Ishikawa (cell line): ENCODE measurements at regions not wholly inside any gene's neighbourhood (a gene's known extent, or its start where the extent isn't known, plus 50 kb on each side); places are given as distances from the start of the nearest gene placed in this dataset.

Experiments used
- CEBPB ChIP-seq: IDR thresholded peaks from 2 replicates; pipeline ENCODE4 v1.6.1; 2012
- CREB1 ChIP-seq: IDR thresholded peaks from 2 replicates; pipeline ENCODE4 v1.6.1; 2012; ENCODE audit warnings: low read depth
- EGR1 ChIP-seq: IDR thresholded peaks from 2 replicates; pipeline ENCODE4 v1.6.1; 2012
- EP300 ChIP-seq: IDR thresholded peaks from 2 replicates; pipeline ENCODE4 v1.6.1; 2012; ENCODE audit warnings: borderline replicate concordance
- FOXM1 ChIP-seq: IDR thresholded peaks from 2 replicates; pipeline ENCODE4 v1.6.1; 2012; ENCODE audit warnings: low read depth, borderline replicate concordance
- NFIC ChIP-seq: IDR thresholded peaks from 2 replicates; pipeline ENCODE4 v1.6.1; 2012
- RAD21 ChIP-seq: IDR thresholded peaks from 2 replicates; pipeline ENCODE4 v1.6.1; 2012; ENCODE audit warnings: low read depth
- TAF1 ChIP-seq: IDR thresholded peaks from 2 replicates; pipeline ENCODE4 v1.6.1; 2012; ENCODE audit warnings: low read depth, mild to moderate bottlenecking
- TCF12 ChIP-seq: IDR thresholded peaks from 2 replicates; pipeline ENCODE4 v1.6.1; 2012; ENCODE audit warnings: low read depth
- TEAD4 ChIP-seq: IDR thresholded peaks from 2 replicates; pipeline ENCODE4 v1.6.1; 2012
- YY1 ChIP-seq: IDR thresholded peaks from 2 replicates; pipeline ENCODE4 v1.6.1; 2012; ENCODE audit warnings: low read depth
- ZBTB7A ChIP-seq: IDR thresholded peaks from 2 replicates; pipeline ENCODE4 v1.6.1; 2012; ENCODE audit warnings: low read depth
- TF ChIP-seq, protein P1 (sequence below): IDR thresholded peaks from 2 replicates; pipeline ENCODE4 v1.6.1; 2012
- TF ChIP-seq, protein P2 (sequence below): IDR thresholded peaks from 2 replicates; pipeline ENCODE4 v1.6.1; 2012; ENCODE audit warnings: low read depth, mild to moderate bottlenecking
- TF ChIP-seq, protein P3 (sequence below): IDR thresholded peaks from 2 replicates; pipeline ENCODE4 v1.6.1; 2012

DNA sequence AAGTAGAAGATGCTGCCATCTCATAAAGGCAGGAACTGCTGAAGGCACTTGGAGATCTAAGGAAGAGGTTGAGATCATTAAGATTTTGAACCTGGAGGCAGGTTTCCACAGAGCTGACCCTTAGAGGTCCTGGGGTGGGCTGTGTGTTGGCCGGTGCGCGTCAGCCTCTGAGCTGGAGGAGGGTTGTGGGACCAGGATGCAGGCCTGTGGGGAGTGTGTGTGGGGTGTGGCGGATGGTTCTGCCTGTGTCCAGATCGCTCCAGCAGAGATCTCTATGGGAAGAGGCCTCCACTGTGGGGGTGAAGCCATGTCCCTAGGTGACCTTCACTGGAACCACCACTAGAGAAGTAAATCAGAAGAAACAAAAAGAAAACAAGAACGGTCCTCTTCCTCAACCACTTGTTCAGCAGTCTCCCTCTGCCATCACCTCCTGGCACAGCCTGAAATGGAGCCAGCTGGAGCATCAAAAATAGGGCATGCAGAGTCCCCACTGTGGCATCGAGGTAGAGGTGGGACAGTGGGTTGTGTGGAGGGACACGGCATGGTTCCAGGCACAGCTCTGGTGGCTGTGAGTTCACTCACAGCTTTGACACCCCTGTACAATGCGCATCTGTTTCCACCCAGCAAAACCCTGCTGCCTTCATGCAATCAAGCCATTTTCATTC, 453.8 kb downstream of the TCERG1L start:
- TF ChIP-seq CEBPB: no peak
- TF ChIP-seq EP300: no peak
- TF ChIP-seq TEAD4: no peak
- TF ChIP-seq, protein P1, sequence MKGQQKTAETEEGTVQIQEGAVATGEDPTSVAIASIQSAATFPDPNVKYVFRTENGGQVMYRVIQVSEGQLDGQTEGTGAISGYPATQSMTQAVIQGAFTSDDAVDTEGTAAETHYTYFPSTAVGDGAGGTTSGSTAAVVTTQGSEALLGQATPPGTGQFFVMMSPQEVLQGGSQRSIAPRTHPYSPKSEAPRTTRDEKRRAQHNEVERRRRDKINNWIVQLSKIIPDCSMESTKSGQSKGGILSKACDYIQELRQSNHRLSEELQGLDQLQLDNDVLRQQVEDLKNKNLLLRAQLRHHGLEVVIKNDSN: no peak
- TF ChIP-seq, protein P2, sequence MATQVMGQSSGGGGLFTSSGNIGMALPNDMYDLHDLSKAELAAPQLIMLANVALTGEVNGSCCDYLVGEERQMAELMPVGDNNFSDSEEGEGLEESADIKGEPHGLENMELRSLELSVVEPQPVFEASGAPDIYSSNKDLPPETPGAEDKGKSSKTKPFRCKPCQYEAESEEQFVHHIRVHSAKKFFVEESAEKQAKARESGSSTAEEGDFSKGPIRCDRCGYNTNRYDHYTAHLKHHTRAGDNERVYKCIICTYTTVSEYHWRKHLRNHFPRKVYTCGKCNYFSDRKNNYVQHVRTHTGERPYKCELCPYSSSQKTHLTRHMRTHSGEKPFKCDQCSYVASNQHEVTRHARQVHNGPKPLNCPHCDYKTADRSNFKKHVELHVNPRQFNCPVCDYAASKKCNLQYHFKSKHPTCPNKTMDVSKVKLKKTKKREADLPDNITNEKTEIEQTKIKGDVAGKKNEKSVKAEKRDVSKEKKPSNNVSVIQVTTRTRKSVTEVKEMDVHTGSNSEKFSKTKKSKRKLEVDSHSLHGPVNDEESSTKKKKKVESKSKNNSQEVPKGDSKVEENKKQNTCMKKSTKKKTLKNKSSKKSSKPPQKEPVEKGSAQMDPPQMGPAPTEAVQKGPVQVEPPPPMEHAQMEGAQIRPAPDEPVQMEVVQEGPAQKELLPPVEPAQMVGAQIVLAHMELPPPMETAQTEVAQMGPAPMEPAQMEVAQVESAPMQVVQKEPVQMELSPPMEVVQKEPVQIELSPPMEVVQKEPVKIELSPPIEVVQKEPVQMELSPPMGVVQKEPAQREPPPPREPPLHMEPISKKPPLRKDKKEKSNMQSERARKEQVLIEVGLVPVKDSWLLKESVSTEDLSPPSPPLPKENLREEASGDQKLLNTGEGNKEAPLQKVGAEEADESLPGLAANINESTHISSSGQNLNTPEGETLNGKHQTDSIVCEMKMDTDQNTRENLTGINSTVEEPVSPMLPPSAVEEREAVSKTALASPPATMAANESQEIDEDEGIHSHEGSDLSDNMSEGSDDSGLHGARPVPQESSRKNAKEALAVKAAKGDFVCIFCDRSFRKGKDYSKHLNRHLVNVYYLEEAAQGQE: no peak
- TF ChIP-seq EGR1: no peak
- no peak for TF ChIP-seq FOXM1
- TF ChIP-seq, protein P3, sequence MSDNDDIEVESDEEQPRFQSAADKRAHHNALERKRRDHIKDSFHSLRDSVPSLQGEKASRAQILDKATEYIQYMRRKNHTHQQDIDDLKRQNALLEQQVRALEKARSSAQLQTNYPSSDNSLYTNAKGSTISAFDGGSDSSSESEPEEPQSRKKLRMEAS: no peak
- TF ChIP-seq CREB1: no peak
- TF ChIP-seq RAD21: no peak

DNA sequence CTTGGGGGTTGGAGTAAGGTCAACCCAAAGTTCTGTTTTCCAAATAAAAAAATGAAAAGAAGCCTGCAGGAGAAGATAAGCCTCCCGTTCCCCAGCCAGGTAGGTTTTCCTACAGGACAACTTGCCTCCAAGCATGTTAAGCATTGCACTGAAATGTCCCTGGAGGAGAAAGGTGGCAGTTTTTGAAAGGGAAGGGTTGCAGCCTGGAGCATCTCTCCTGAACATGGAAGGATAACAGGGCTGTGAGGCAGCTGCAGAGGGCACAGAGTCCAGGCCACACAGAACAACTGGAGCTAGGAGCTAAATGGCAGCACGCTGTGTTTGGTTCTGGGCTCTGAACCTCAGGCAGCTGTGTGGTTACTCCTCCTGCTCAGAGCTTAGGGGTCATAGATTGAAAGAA, 452.9 kb downstream of the TCERG1L start:
- TF ChIP-seq CREB1 (no peak), TAF1 (no peak), TEAD4 (no peak), EP300 (no peak), CEBPB (no peak), TCF12 (no peak), EGR1 (no peak)
- TF ChIP-seq, protein P1: no peak
- TF ChIP-seq, protein P3: no peak

DNA sequence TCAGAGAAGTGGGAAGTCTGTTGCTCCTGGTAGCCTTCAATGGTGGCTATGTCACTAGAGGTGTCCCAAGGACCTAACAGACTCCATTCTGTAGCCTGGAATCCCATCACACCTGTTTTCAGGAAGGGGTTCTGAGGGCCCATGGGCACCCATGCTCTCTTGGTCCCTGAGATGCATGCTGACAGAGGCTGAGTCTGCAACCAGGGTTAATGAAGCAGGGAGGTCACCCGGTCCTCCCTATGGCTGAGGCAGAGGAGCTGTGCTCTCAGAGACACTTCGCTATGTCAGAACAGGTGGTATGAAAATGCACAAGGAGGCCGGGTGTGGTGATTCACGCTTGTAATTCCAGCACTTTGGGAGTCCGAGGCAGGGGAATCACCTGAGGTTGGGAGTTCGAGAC, 452.1 kb downstream of the TCERG1L start:
- no peak for TF ChIP-seq TAF1
- no peak for TF ChIP-seq TEAD4
- no peak for TF ChIP-seq CEBPB
- no peak for TF ChIP-seq RAD21

DNA sequence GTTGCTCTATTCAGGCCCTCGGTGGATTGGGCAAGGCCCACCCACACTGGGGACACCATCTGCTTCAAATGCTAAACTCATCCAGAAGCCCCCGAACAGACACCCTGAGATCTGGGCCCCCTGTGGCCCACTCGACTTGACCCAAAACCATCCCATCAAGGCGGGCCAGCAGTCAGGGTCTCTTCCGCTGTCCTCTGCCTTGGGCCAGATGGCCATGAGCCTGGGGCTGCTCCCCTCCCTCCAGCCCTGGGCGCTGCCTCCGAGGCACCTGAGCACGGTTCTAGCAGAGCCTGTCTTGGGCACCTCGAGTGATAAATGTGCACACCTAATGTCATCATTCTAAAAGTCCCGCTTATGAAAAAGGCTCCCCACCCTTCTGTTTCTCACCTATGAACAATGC, 449.4 kb downstream of the TCERG1L start:
- TF ChIP-seq FOXM1: no peak
- TF ChIP-seq, protein P1: no peak
- no peak for TF ChIP-seq TCF12
- TF ChIP-seq, protein P3: no peak
- no peak for TF ChIP-seq TAF1
- no peak for TF ChIP-seq TEAD4
- no peak for TF ChIP-seq RAD21
- no peak for TF ChIP-seq EP300

DNA sequence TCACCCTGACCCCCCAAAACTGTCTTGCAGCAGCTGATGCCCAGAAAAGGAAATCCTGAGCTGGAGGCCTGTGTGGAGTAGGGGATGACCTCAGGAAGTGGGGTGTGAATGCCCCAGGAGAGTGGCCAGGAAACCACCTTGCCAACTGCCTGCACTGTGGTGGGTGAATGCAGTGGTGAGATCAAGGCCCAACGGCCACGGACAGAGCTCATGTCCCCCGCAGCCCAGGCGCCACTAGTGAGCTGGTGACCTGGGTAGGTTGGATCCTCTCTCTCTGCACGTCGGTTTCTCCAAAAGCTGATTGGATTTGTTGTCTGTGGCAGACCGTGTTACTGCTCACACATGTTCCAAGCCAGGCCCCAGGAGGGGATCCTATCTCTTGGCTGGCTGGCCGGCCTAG, 448.9 kb downstream of the TCERG1L start:
- TF ChIP-seq TCF12 (no peak), YY1 (no peak), TEAD4 (no peak), CEBPB (no peak), EP300 (no peak), RAD21 (no peak), NFIC (no peak), TAF1 (no peak), EGR1 (no peak), CREB1 (no peak), FOXM1 (no peak), ZBTB7A (no peak)
- TF ChIP-seq, protein P3: no peak
- TF ChIP-seq, protein P1: no peak
- TF ChIP-seq, protein P2: no peak
